Liver (tissue), 3 donors: ENCODE measurements at regions not wholly inside any gene's neighbourhood (a gene's known extent, or its start where the extent isn't known, plus 50 kb on each side); places are given as distances from the start of the nearest gene placed in this dataset.

Experiments used
- CTCF ChIP-seq: fragments of 150-350 bp; IDR thresholded peaks from 2 replicates; pipeline ENCODE4 v1.5.1; 2017; ENCODE audit warnings: improper control_type of control experiment, low read depth, low read length; ENCODE audit not compliant: missing input control
- MAX ChIP-seq: IDR thresholded peaks from 2 replicates; pipeline ENCODE4 v1.6.1; 2016; ENCODE audit warnings: antibody characterized with exemption
- RAD21 ChIP-seq, 2 donors: IDR thresholded peaks; 2 replicates each; pipeline ENCODE4 v1.6.1; 2016; ENCODE audit warnings: antibody characterized with exemption in 2 of 2, mild to moderate bottlenecking in 2 of 2
- REST ChIP-seq: IDR thresholded peaks from 2 replicates; pipeline ENCODE4 v1.6.1; 2016; ENCODE audit warnings: antibody characterized with exemption, mild to moderate bottlenecking
- donor health status: healthy.
- donor health status: healthy.

- TF ChIP-seq CTCF (peak; percentile 54), MAX (no peak), REST (no peak), RAD21 (IDR thresholded peaks at IDR 0.05) (peak; percentile 62 to 78)
Observed at GRCh38 chrX:149286940-149287349, 218.2 kb downstream of the IDS start.
